Effector memory CD8-positive, alpha-beta T cell (primary cell): ENCODE measurements at regions not wholly inside any gene's neighbourhood (a gene's known extent, or its start where the extent isn't known, plus 50 kb on each side); places are given as distances from the start of the nearest gene placed in this dataset.

ENCODE experiments used
- ATAC-seq: fragments of 150-1000 bp; cut with Tn5 transposase; replicated peaks from 2 replicates; pipeline ENCODE4 v1.10.0; 2021; ENCODE audit warnings: mild to moderate bottlenecking, moderate library complexity
- DNase-seq, 3 experiments: peaks; one replicate each; pipeline ENCODE4 v3.0.0; 2021
- H3K27ac Mint-ChIP-seq, 2 donors: one replicate each; pipeline ENCODE4 v1.8.0; 2022; ENCODE audit warnings: mild to moderate bottlenecking in 2 of 2, mixed read lengths in 2 of 2, moderate library complexity in 2 of 2
- H3K27me3 Mint-ChIP-seq, 2 donors: one replicate each; pipeline ENCODE4 v1.8.0; 2022; ENCODE audit warnings: mixed read lengths in 2 of 2
- H3K36me3 Mint-ChIP-seq: one replicate; pipeline ENCODE4 v1.8.0; 2022; ENCODE audit warnings: mild to moderate bottlenecking, moderate library complexity, mixed read lengths; ENCODE audit not compliant: insufficient read depth
- H3K4me1 Mint-ChIP-seq, 2 donors: one replicate each; pipeline ENCODE4 v1.8.0; 2022; ENCODE audit warnings: low read depth in 2 of 2, mixed read lengths in 2 of 2
- H3K4me3 Mint-ChIP-seq, 2 donors: one replicate each; pipeline ENCODE4 v1.8.0; 2022; ENCODE audit warnings: mild to moderate bottlenecking in 2 of 2, mixed read lengths in 2 of 2, moderate library complexity in 2 of 2
- H3K9me3 Mint-ChIP-seq, 2 donors: one replicate each; pipeline ENCODE4 v1.8.0; 2022; ENCODE audit warnings: mixed read lengths in 2 of 2

DNA sequence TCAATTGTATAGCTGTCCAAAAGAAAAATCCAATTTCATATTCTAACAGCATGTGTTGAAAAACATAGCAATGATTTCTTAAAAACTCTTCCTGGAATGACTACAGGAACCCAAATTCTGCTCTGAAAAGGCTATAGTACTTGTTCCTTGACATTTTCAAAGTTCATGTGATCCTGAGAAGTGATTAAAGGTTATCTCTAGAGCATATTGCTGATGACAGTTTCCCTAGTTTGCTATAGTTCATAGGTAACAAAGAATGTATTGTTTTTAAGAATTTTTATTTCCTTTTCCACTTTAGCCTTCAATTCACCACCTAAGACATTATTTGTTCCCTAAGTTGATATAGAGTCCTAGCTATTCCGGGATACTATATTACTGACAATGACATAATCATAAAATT lies 1614.6 kb downstream of the PCDH7 start:
- H3K4me3 Mint-ChIP-seq = no peak overlapping the region
- H3K4me1 Mint-ChIP-seq = no peaks in the 10 kb centered on the region
- ATAC-seq (no peak), DNase-seq (no peak)
- no peaks in the 10 kb centered on the region for H3K36me3 Mint-ChIP-seq
- H3K27ac Mint-ChIP-seq = no peak overlapping the region
- H3K27me3 Mint-ChIP-seq = no peaks in the 10 kb centered on the region
- peaks cover 3 to 7% of the 10 kb centered on the region in 2 donors for H3K9me3 Mint-ChIP-seq

DNA sequence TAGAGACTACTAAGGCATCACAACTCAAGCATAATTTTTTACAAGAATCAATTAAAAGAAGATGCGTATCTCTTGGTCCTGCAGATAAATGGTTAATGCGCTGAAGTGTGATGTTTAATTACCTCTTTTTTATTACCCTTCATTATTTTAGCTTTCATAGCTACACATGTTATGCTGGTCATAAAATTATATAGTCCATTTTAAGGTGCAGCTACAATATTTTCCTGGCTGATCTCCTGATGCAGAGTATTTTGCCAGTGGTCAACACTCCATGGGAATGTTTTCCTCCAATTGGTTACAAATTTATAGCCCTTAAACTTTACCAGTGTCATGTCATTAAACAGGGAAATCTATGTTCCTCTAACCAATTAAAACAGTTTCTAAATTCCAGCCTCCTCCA lies 1617.2 kb downstream of the PCDH7 start:
- H3K4me1 Mint-ChIP-seq = no peaks in the 10 kb centered on the region
- no peaks in the 10 kb centered on the region for H3K27me3 Mint-ChIP-seq
- H3K36me3 Mint-ChIP-seq = peaks cover 2% of the 10 kb centered on the region
- peaks cover 7 to 10% of the 10 kb centered on the region in 2 donors for H3K9me3 Mint-ChIP-seq
- H3K4me3 Mint-ChIP-seq = no peak overlapping the region
- no peak for ATAC-seq
- DNase-seq = no peak
- H3K27ac Mint-ChIP-seq = no peak overlapping the region

DNA sequence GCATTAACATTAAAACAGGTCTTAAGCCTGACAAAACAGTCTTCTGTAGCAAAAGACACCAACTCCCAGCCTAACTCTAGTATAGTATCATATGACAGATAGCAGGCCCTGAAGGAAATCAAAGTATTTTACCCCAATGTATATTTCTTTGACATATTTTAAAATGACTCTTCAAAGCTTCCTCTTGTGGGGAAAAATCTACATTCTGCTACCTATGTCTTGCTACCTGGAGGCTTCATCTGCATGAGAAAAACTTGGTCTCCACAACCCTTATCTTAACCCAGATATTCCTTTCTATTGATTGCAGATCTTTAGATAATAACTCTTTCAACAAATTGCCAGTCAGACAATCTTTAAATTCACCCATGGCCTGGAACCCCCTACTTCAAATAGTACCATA lies 1620.4 kb downstream of the PCDH7 start:
- Mint-ChIP-seq H3K27ac (no peak overlapping the region), H3K9me3 (peaks cover 7 to 10% of the 10 kb centered on the region in 2 donors), H3K27me3 (no peaks in the 10 kb centered on the region), H3K4me3 (no peak overlapping the region), H3K4me1 (no peaks in the 10 kb centered on the region), H3K36me3 (peaks cover 2% of the 10 kb centered on the region)
- DNase-seq (no peak), ATAC-seq (no peak)

DNA sequence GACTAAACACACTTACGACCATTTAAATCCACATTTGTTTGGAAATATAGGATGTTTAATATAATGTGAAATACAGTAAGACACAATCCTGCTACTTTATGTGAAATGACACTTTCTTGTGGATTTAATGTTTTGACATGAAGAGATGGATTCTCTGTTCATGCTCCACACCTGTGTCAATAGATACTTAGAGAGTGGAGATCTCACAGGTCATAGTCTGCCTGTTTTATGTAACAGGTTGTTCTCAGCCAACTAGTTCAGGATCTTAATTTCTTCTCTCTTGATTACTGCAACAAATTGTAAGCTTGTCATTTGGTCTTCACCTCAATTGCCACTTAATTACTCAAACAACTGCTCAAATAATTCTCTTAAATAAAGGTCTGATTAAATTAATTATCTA lies 1621.2 kb downstream of the PCDH7 start:
- H3K27me3 Mint-ChIP-seq = no peaks in the 10 kb centered on the region
- H3K4me3 Mint-ChIP-seq = no peak overlapping the region
- H3K4me1 Mint-ChIP-seq = no peaks in the 10 kb centered on the region
- no peak overlapping the region for H3K27ac Mint-ChIP-seq
- ATAC-seq (no peak), DNase-seq (no peak)
- peaks cover 5 to 10% of the 10 kb centered on the region in 2 donors for H3K9me3 Mint-ChIP-seq
- peaks cover 2% of the 10 kb centered on the region for H3K36me3 Mint-ChIP-seq

DNA sequence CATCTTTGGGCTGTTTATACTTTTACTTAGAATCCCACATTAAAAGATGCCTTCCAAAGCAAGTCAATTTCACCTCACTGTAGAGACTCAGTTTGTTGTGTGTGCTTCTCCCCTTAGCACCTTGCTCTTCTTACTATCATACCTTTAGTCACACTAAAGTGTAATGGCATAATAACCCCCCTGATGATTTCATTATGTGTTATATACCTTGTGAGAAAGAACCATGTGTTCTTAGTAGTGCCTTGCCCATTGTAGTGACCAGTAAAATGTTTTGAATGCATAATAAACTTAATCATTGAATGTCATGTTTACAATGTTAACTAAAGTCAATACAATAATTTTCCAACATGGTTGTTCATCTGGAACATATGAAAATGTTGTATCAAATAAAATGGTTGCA lies 1621.9 kb downstream of the PCDH7 start:
- H3K4me3 Mint-ChIP-seq = no peak overlapping the region
- H3K4me1 Mint-ChIP-seq = no peaks in the 10 kb centered on the region
- ATAC-seq (no peak), DNase-seq (no peak)
- H3K9me3 Mint-ChIP-seq = peaks cover 5 to 10% of the 10 kb centered on the region in 2 donors
- H3K36me3 Mint-ChIP-seq = peaks cover 2% of the 10 kb centered on the region
- H3K27ac Mint-ChIP-seq = no peak overlapping the region
- no peaks in the 10 kb centered on the region for H3K27me3 Mint-ChIP-seq

DNA sequence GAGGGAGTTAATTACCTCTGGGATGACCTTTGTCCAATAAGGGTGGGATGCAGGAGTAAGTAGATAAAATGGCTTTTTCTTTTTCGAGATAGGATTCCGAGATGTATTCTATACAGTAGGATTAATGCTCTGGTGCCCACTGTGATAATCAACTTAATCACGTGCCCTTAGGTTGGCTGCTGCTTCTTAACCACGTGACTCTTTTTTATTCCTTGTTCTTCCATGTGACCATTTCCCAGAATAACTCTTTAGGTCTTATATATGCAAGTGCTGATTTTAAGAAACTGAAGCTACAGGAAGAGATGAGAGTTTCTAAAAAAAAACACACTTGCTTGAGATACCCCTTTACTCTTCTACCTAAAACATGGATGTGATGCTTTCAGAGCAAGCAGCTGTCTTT lies 1628.9 kb downstream of the PCDH7 start:
- Mint-ChIP-seq H3K4me1 (no peaks in the 10 kb centered on the region), H3K9me3 (peaks cover 2 to 14% of the 10 kb centered on the region in 2 donors), H3K4me3 (no peak overlapping the region), H3K36me3 (no peaks in the 10 kb centered on the region), H3K27me3 (no peaks in the 10 kb centered on the region), H3K27ac (no peak overlapping the region)
- ATAC-seq (no peak), DNase-seq (no peak)

DNA sequence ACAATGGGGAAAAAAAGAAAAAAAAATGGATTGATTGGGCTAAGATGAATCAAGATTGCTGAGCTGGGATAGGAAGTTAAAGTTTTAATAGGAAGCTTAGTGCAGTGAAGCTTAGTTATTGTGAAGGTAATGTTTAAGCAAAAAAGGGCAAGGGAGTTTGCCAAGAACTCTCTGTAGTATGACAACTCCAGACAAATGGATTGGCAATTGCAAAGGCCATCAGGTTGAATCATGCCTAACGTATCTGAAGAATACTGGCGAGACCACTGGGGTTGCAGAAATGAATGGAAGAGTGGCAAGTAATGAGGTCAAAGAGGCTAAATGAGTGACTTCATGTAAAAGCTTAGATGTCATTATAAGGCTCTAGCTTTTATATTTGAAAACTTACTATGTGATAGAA lies 1654.0 kb downstream of the PCDH7 start:
- no peak for ATAC-seq
- no peaks in the 10 kb centered on the region for H3K27me3 Mint-ChIP-seq
- DNase-seq = no peak
- H3K4me1 Mint-ChIP-seq = no peaks in the 10 kb centered on the region
- peaks cover 4 to 9% of the 10 kb centered on the region in 2 donors for H3K9me3 Mint-ChIP-seq
- H3K27ac Mint-ChIP-seq = no peak overlapping the region
- H3K36me3 Mint-ChIP-seq = no peaks in the 10 kb centered on the region
- no peak overlapping the region for H3K4me3 Mint-ChIP-seq

DNA sequence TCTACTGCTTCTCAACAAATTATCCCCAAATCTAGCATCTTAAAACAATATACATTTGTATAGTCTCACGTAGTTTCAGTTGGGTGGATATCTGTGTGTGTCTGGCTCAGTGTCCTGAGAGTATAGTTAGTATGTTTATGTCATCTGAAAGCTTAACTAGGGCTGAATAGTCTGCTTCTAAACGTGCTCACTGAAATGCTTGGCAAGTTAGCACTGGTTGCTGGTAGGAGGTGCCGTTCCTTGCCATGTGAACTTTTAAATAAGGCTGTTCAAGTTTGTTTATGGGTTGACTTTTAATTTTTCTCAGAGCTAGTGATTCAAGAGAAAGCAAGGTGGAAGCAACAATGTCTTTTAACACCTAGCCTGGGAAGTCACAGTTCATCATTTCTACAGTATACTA lies 1673.6 kb downstream of the PCDH7 start:
- DNase-seq (no peak), ATAC-seq (no peak)
- Mint-ChIP-seq H3K27ac (no peak overlapping the region), H3K4me1 (no peaks in the 10 kb centered on the region), H3K36me3 (no peaks in the 10 kb centered on the region), H3K27me3 (no peaks in the 10 kb centered on the region), H3K4me3 (no peak overlapping the region), H3K9me3 (peaks cover 6 to 14% of the 10 kb centered on the region in 2 donors)

DNA sequence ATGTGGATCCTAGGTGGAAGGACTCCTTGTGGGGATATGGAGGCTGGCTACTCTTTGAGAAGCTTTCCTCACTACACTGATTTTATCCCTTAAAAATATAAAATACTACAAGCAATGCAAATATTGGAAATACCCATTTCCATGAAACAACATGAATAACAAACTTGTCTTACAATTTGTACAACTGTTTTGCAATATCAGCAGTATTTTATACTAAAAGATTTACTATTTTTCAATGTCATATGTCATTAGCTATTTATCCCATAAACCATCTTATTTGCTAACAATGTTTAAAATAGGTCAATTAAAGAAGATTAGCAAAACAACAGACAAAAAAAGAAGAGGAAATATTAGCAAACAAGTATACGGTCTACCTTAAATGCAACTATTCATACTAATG lies 1674.1 kb downstream of the PCDH7 start:
- Mint-ChIP-seq H3K9me3 (peaks cover 6 to 14% of the 10 kb centered on the region in 2 donors), H3K4me3 (no peak overlapping the region), H3K36me3 (no peaks in the 10 kb centered on the region), H3K27me3 (no peaks in the 10 kb centered on the region), H3K4me1 (no peaks in the 10 kb centered on the region), H3K27ac (no peak overlapping the region)
- DNase-seq = no peak
- ATAC-seq = no peak

DNA sequence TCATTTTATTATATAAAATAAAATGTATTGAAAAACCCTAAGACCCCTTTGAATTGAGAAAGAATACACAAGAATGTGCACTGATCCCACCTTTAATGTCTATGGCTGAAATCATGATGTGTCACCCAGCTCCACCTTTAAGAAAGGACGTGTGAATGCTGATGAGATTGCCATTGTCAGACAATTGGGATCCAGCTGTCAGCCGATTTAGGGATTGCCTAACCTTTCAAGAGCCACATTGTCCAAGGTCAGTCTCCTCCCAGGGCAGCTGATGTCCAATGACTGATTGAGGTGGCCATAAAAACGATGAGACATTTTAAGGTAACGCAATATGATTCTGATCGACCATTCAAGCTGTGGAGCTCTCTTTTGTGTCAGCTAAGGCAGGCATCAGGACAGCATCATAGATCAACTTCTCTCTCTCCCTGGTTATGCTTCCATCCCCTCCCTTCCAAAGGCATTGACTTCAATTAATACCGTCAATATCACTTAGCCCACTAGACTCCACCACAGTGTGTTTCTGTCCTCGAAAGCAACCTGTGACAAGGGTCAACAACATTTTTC lies 1676.4 kb downstream of the PCDH7 start:
- H3K9me3 Mint-ChIP-seq = peaks cover 6 to 19% of the 10 kb centered on the region in 2 donors
- ATAC-seq (no peak), DNase-seq (no peak)
- no peak overlapping the region for H3K27ac Mint-ChIP-seq
- H3K4me3 Mint-ChIP-seq = no peak overlapping the region
- no peaks in the 10 kb centered on the region for H3K27me3 Mint-ChIP-seq
- H3K36me3 Mint-ChIP-seq = no peaks in the 10 kb centered on the region
- no peaks in the 10 kb centered on the region for H3K4me1 Mint-ChIP-seq

DNA sequence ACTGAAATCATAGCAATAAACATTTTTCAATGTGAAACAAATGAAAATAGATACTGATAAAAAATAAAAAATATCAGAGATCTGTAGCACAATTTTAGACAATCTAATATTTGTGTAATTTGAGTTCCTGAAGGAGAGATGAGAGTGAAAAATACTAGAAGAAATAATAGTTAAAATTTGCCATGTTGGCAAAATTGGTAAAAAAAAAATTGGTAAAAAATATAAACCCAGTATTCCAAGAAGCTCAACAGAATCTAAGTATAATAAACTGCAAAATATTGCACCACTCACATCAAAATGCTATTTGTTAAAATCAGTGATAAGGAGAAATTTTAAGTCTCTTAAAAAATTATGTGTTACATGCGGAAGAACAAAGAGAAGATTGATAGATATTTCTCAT lies 1680.7 kb downstream of the PCDH7 start:
- H3K4me3 Mint-ChIP-seq = no peak overlapping the region

DNA sequence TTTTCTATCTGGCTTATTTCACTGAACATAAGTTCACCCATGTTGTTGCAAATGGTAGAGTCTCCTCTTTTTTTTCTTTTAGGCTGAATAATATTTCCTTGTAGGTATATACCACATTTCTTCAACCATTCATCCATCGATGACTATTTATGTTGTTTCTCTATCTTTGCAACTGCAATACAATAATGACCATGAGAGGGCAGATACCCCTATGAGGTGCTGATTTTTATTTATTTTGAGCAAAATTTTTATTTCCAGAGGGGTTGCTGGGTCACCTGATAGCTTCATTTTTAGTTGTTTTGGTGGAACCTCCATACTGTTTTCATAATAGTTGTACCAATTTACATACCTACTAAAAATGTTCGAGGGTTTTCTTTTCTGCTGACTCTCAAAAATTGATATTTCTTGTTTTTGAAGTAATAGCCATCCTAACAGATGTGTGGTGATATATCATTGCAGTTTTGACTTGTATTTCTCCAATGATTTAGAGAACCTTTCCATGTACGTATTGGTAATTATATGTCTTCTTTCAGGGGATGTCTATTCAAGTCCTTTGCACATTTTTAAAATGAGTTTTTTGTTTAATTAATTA lies 1697.0 kb downstream of the PCDH7 start:
- DNase-seq (no peak), ATAC-seq (no peak)
- Mint-ChIP-seq H3K27ac (no peak overlapping the region), H3K36me3 (no peaks in the 10 kb centered on the region), H3K4me1 (no peaks in the 10 kb centered on the region), H3K9me3 (peaks cover 3 to 15% of the 10 kb centered on the region in 2 donors), H3K27me3 (no peaks in the 10 kb centered on the region), H3K4me3 (no peak overlapping the region)

More for the DNA sequence above, 1680.7 kb downstream of the PCDH7 start:
- Mint-ChIP-seq H3K9me3 (peaks cover 6 to 13% of the 10 kb centered on the region in 2 donors), H3K27ac (no peak overlapping the region), H3K36me3 (no peaks in the 10 kb centered on the region), H3K4me1 (no peaks in the 10 kb centered on the region), H3K27me3 (no peaks in the 10 kb centered on the region)
- no peak for DNase-seq
- no peak for ATAC-seq

DNA sequence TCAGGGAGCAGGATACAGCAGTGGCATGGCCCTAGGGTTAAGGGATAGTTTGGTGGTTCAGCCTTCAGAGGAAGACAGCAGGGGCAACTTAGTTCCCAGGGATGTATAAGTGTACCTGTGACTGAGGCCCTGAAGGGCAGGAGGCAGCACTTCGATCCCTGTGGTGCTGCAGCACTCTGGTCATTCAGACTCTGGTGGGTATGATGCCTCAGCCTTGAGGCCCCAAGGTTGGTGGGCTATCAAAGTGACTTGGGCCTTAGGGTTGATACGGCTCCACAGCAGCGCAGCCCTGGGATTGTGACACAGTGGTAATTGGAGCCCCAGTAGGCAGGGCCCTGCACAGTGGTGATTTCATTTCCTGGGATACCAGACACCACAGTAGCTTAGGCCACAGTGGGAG lies 1703.1 kb downstream of the PCDH7 start:
- no peak for DNase-seq
- H3K4me1 Mint-ChIP-seq = no peaks in the 10 kb centered on the region
- no peak for ATAC-seq
- no peaks in the 10 kb centered on the region for H3K27me3 Mint-ChIP-seq
- no peak overlapping the region for H3K4me3 Mint-ChIP-seq
- H3K9me3 Mint-ChIP-seq = peaks cover 6 to 25% of the 10 kb centered on the region in 2 donors
- no peaks in the 10 kb centered on the region for H3K36me3 Mint-ChIP-seq
- no peak overlapping the region for H3K27ac Mint-ChIP-seq

DNA sequence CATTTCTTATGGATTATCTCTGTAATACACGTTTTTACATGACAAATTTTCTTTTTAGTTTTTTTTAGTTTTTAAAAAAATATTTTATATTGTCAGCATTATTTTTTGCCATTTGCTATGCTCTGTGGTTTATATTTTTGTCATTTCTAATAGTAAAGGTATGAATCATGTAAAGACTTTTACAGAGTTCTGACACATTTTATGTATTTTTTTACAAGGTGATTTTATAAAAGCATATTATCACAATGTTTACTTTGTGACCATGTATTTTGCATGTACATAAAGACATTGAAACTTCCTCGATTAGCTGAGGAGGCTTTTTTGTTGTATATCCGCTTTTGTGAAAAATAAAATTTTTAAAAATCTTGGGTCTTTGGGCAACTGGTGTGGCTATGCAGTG lies 1705.1 kb downstream of the PCDH7 start:
- H3K36me3 Mint-ChIP-seq = no peaks in the 10 kb centered on the region
- H3K9me3 Mint-ChIP-seq = peaks cover 6 to 18% of the 10 kb centered on the region in 2 donors
- DNase-seq = no peak
- H3K4me3 Mint-ChIP-seq = no peak overlapping the region
- no peak for ATAC-seq
- H3K27me3 Mint-ChIP-seq = no peaks in the 10 kb centered on the region
- no peaks in the 10 kb centered on the region for H3K4me1 Mint-ChIP-seq
- no peak overlapping the region for H3K27ac Mint-ChIP-seq
